Trophoblast cell (in vitro differentiated cells and primary cell): ENCODE measurements at regions not wholly inside any gene's neighbourhood (a gene's known extent, or its start where the extent isn't known, plus 50 kb on each side); places are given as distances from the start of the nearest gene placed in this dataset.

Source experiments
- DNase-seq, 2 donors: peaks; one replicate each; pipeline ENCODE4 v3.0.0-alpha.2; 2016
- H2AFZ ChIP-seq: 2 replicates; pipeline ENCODE4 v1.6.1; 2013; ENCODE audit warnings: low read length, moderate library complexity, mild to moderate bottlenecking; ENCODE audit not compliant: insufficient read depth, poor library complexity
- H2AK5ac ChIP-seq: 2 replicates; pipeline ENCODE4 v1.6.1; 2013; ENCODE audit warnings: mild to moderate bottlenecking, low read length
- H2BK120ac ChIP-seq: 2 replicates; pipeline ENCODE4 v1.6.1; 2013; ENCODE audit warnings: low read length, mild to moderate bottlenecking, moderate library complexity; ENCODE audit not compliant: insufficient read depth, poor library complexity
- H2BK12ac ChIP-seq: 2 replicates; pipeline ENCODE4 v1.6.1; 2013; ENCODE audit warnings: mild to moderate bottlenecking, low read length, moderate library complexity
- H2BK5ac ChIP-seq: 2 replicates; pipeline ENCODE4 v1.6.1; 2013; ENCODE audit warnings: low read length, low read depth, moderate library complexity, mild to moderate bottlenecking; ENCODE audit not compliant: poor library complexity
- H3K14ac ChIP-seq: 2 replicates; pipeline ENCODE4 v1.6.1; 2013; ENCODE audit warnings: mild to moderate bottlenecking, low read length
- H3K18ac ChIP-seq: 2 replicates; pipeline ENCODE4 v1.6.1; 2013; ENCODE audit warnings: mild to moderate bottlenecking, low read length
- H3K23ac ChIP-seq: 2 replicates; pipeline ENCODE4 v1.6.1; 2013; ENCODE audit warnings: low read length
- H3K27ac ChIP-seq: 2 replicates; pipeline ENCODE4 v1.5.1; 2013; ENCODE audit warnings: low read depth, mild to moderate bottlenecking, inconsistent platforms, low read length, moderate library complexity
- H3K27me3 ChIP-seq: 2 replicates; pipeline ENCODE4 v1.6.1; 2013; ENCODE audit warnings: inconsistent platforms, mild to moderate bottlenecking, low read length, moderate library complexity; ENCODE audit not compliant: insufficient read depth
- H3K36me3 ChIP-seq, 2 experiments: 1 replicate in 1 of 2; 2 replicates in 1 of 2; pipeline ENCODE4 v1.6.1; 2013; ENCODE audit warnings: low read length in 2 of 2, mild to moderate bottlenecking in 2 of 2, moderate library complexity in 1 of 2; ENCODE audit not compliant: insufficient read depth in 2 of 2, control insufficient read depth in 1 of 2
- H3K4ac ChIP-seq: 2 replicates; pipeline ENCODE4 v1.6.1; 2013; ENCODE audit warnings: low read depth, mild to moderate bottlenecking, low read length, moderate library complexity
- H3K4me1 ChIP-seq, 2 experiments: 1 replicate in 1 of 2; 2 replicates in 1 of 2; pipeline ENCODE4 v1.6.1; 2013; ENCODE audit warnings: low read length in 2 of 2, mild to moderate bottlenecking in 2 of 2, moderate library complexity in 1 of 2; ENCODE audit not compliant: insufficient read depth in 2 of 2, control insufficient read depth in 1 of 2
- H3K4me2 ChIP-seq: 2 replicates; pipeline ENCODE4 v1.6.1; 2013; ENCODE audit warnings: inconsistent platforms, mild to moderate bottlenecking, low read length, moderate library complexity
- H3K4me3 ChIP-seq: 2 replicates; pipeline ENCODE4 v1.5.1; 2013; ENCODE audit warnings: mild to moderate bottlenecking, low read depth, low read length, inconsistent platforms
- H3K79me1 ChIP-seq: one replicate; pipeline ENCODE4 v1.6.1; 2013; ENCODE audit warnings: low read length
- H3K79me2 ChIP-seq: 2 replicates; pipeline ENCODE4 v1.6.1; 2013; ENCODE audit warnings: low read length, mild to moderate bottlenecking; ENCODE audit not compliant: control insufficient read depth, insufficient read depth, poor library complexity
- H3K9ac ChIP-seq: 2 replicates; pipeline ENCODE4 v1.6.1; 2013; ENCODE audit warnings: mild to moderate bottlenecking, low read length
- H3K9me3 ChIP-seq: 2 replicates; pipeline ENCODE4 v1.6.1; 2013; ENCODE audit warnings: low read depth, mild to moderate bottlenecking, control low read depth, inconsistent platforms, low read length; ENCODE audit not compliant: insufficient read depth
- H4K12ac ChIP-seq: 2 replicates; pipeline ENCODE4 v1.6.1; 2013; ENCODE audit warnings: low read depth, mild to moderate bottlenecking, low read length, moderate library complexity
- H4K8ac ChIP-seq: 2 replicates; pipeline ENCODE4 v1.6.1; 2013; ENCODE audit warnings: low read depth, mild to moderate bottlenecking, low read length, moderate library complexity
- H4K91ac ChIP-seq: one replicate; pipeline ENCODE4 v1.6.1; 2013; ENCODE audit warnings: low read depth, mild to moderate bottlenecking, low read length, moderate library complexity
- WGBS: extraction: QIAGEN DNeasy Blood & Tissue Kit; methylation state at CpG from one replicate; pipeline ENCODE4 v1.1.7; 2013; ENCODE audit warnings: missing lambda C conversion rate; ENCODE audit not compliant: insufficient read length, insufficient coverage; ENCODE audit errors: extremely low coverage; 5-methylcytosine and 5-hydroxymethylcytosine counted together

DNA sequence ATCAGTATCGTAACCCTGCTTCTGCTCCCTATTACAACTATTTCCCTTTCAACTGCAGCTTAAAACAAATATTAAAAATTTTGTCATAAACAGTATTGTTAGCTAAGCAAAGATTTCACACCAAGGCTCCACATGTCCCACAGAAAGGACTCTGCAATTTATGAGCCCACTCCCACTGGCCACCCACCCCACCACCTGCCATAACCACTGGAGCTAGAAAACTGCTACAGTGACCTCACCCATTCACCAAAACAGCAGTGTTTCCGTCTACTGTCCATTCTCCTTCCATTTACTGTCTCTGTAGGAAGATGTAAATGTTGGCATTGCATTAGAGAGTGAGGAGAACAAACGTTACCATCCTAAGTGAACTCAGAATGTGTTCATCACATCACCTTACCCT lies 150.9 kb downstream of the IMPG2 start:
- Histone ChIP-seq H4K12ac (no peak overlapping the region), H3K4me3 (no peak overlapping the region), H2AK5ac (no peak overlapping the region), H3K4me1 (no peaks in the 10 kb centered on the region), H3K79me1 (no peaks in the 10 kb centered on the region), H3K27ac (no peak overlapping the region), H3K23ac (no peak overlapping the region), H3K27me3 (no peaks in the 10 kb centered on the region), H3K14ac (no peak overlapping the region), H3K4me2 (no peak overlapping the region), H3K9me3 (no peaks in the 10 kb centered on the region), H3K4ac (no peak overlapping the region), H3K9ac (no peak overlapping the region), H2BK120ac (no peak overlapping the region), H4K91ac (no peak overlapping the region), H4K8ac (no peak overlapping the region), H3K36me3 (no peaks in the 10 kb centered on the region), H2BK12ac (no peak overlapping the region), H3K79me2 (no peaks in the 10 kb centered on the region), H2BK5ac (no peak overlapping the region), H2AFZ (no peak overlapping the region), H3K18ac (no peak overlapping the region)
- no CpG with 5 or more reads among the region's 3 CpGs for WGBS
- DNase-seq, result no peak

GRCh38 chr3:101167376-101167775 lies 153.0 kb downstream of the IMPG2 start:
- WGBS, result no CpG with 5 or more reads among the region's 2 CpGs

GRCh38 chr3:101166150-101166549 lies 154.2 kb downstream of the IMPG2 start:
- no peak overlapping the region for H3K27ac ChIP-seq
- no peak overlapping the region for H3K4me3 ChIP-seq
- no peak overlapping the region for H2BK5ac ChIP-seq
- no peaks in the 10 kb centered on the region for H3K4me1 ChIP-seq
- no peaks in the 10 kb centered on the region for H3K79me1 ChIP-seq
- WGBS, result no CpG with 5 or more reads among the region's 2 CpGs
- no peak for DNase-seq
- no peaks in the 10 kb centered on the region for H3K27me3 ChIP-seq
- H3K18ac ChIP-seq, result no peak overlapping the region
- H3K9me3 ChIP-seq, result no peaks in the 10 kb centered on the region
- H4K8ac ChIP-seq, result no peak overlapping the region
- H3K36me3 ChIP-seq, result no peaks in the 10 kb centered on the region
- H2BK12ac ChIP-seq, result no peak overlapping the region
- no peaks in the 10 kb centered on the region for H3K79me2 ChIP-seq
- no peak overlapping the region for H4K91ac ChIP-seq
- H3K14ac ChIP-seq, result no peak overlapping the region
- no peak overlapping the region for H3K4ac ChIP-seq
- H2BK120ac ChIP-seq, result no peak overlapping the region
- H3K23ac ChIP-seq, result no peak overlapping the region
- no peak overlapping the region for H2AFZ ChIP-seq
- H3K9ac ChIP-seq, result no peak overlapping the region
- no peak overlapping the region for H3K4me2 ChIP-seq
- no peak overlapping the region for H2AK5ac ChIP-seq
- H4K12ac ChIP-seq, result no peak overlapping the region

More at GRCh38 chr3:101167376-101167775, 153.0 kb downstream of the IMPG2 start:
- Histone ChIP-seq H3K9ac (no peak overlapping the region), H3K4me3 (no peak overlapping the region), H3K14ac (no peak overlapping the region), H3K79me1 (no peaks in the 10 kb centered on the region), H3K23ac (no peak overlapping the region), H3K79me2 (no peaks in the 10 kb centered on the region), H4K8ac (no peak overlapping the region), H3K36me3 (no peaks in the 10 kb centered on the region), H3K9me3 (no peaks in the 10 kb centered on the region), H3K27me3 (no peaks in the 10 kb centered on the region), H2BK12ac (no peak overlapping the region), H2BK120ac (no peak overlapping the region), H3K27ac (no peak overlapping the region), H3K4me1 (no peaks in the 10 kb centered on the region), H4K12ac (no peak overlapping the region), H3K4ac (no peak overlapping the region), H3K4me2 (no peak overlapping the region), H3K18ac (no peak overlapping the region), H4K91ac (no peak overlapping the region), H2BK5ac (no peak overlapping the region), H2AFZ (no peak overlapping the region), H2AK5ac (no peak overlapping the region)
- DNase-seq, result no peak

DNA sequence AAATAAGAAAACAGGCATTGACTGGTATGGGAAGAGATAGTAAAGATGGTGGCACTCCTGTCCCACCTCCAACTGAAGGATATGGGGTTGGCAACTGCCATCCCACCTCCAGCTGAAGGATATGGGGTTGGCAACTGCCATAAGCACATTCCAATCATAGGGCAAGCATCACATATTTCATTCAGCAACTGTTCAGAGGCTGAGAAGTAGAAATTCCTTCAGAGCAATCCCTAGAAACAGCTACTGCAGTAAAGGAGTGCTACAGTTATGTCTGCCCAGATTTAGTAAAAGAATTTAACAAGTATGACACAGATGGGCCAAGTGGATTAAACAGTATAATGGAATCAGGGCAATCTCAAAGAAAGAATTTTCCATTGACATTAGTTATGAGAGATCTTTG lies 156.8 kb downstream of the IMPG2 start:
- H3K27me3 ChIP-seq, result no peaks in the 10 kb centered on the region
- H3K9ac ChIP-seq, result no peak overlapping the region
- no peak overlapping the region for H2BK120ac ChIP-seq
- no peak overlapping the region for H3K4me2 ChIP-seq
- H3K14ac ChIP-seq, result no peak overlapping the region
- H2AK5ac ChIP-seq, result no peak overlapping the region
- H3K79me2 ChIP-seq, result no peaks in the 10 kb centered on the region
- no peak overlapping the region for H3K4ac ChIP-seq
- no peak overlapping the region for H3K18ac ChIP-seq
- no peaks in the 10 kb centered on the region for H3K9me3 ChIP-seq
- H4K8ac ChIP-seq, result no peak overlapping the region
- no peak overlapping the region for H4K12ac ChIP-seq
- H3K4me3 ChIP-seq, result no peak overlapping the region
- DNase-seq, result no peak
- H2AFZ ChIP-seq, result no peak overlapping the region
- no peak overlapping the region for H3K27ac ChIP-seq
- no peaks in the 10 kb centered on the region for H3K79me1 ChIP-seq
- H2BK12ac ChIP-seq, result no peak overlapping the region
- no peak overlapping the region for H4K91ac ChIP-seq
- no peaks in the 10 kb centered on the region for H3K4me1 ChIP-seq
- H3K23ac ChIP-seq, result no peak overlapping the region
- no peaks in the 10 kb centered on the region for H3K36me3 ChIP-seq
- H2BK5ac ChIP-seq, result no peak overlapping the region
